KG1 (cell line): ENCODE measurements at regions not wholly inside any gene's neighbourhood (a gene's known extent, or its start where the extent isn't known, plus 50 kb on each side); places are given as distances from the start of the nearest gene placed in this dataset.
"Not testable (repeated sequence)": the region's sequence is repeated elsewhere in the genome, so short reads cannot be mapped to it uniquely, and the experiment has no call there.

ENCODE experiments used
- DNase-seq: peaks from one replicate; lab custom pipeline; 2025; lab: John Stamatoyannopoulos, UW

- not testable (repeated sequence) for DNase-seq
These were observed 68.1 kb downstream of the GOLGA6L6 start for GRCh38 chr15:20473465-20473864.

DNA sequence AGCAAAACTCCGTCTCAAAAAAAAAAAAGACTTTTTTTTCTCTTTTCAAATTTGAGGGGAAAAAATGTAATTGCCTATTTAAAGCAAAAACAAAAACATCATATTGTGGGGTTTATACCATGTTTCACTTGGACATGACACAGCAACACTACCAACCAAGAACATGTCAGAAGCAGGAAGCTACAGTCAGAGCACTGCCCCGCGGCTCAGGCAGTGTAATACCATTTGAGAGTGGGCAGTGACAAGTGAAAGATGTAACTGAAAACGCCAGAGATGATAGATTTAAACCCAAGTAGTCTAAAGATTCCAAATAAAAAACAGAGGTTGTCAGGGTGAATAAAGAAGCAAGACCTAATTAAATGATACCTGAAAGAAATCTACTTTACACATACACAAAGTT is 68.6 kb downstream of the GOLGA6L6 start:
- DNase-seq = not testable (repeated sequence)

- DNase-seq = not testable (repeated sequence)
These were observed 70.8 kb downstream of the GOLGA6L6 start for GRCh38 chr15:20470810-20471209.

GRCh38 chr15:20441138-20441537 is 100.5 kb downstream of the GOLGA6L6 start:
- not testable (repeated sequence) for DNase-seq

DNA sequence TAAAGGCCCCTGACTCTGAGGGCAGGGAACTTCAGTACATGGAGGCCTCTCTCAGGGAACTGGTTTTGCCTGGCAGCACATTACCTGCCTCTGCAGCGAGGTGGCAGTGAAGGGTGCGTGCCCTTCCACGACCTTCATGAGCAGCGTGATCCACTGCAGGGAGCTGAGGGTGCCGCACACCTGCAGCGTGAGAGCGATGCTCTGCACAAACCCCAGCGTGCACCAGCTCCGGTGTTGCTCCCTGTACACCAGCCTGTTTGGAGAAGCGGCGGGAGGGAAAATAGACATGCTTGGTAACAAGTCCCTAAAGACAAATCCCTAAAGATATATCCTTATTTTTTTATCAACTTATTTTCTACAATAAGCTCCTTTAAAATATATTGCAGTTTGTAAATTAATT is 101.2 kb downstream of the GOLGA6L6 start:
- not testable (repeated sequence) for DNase-seq

DNA sequence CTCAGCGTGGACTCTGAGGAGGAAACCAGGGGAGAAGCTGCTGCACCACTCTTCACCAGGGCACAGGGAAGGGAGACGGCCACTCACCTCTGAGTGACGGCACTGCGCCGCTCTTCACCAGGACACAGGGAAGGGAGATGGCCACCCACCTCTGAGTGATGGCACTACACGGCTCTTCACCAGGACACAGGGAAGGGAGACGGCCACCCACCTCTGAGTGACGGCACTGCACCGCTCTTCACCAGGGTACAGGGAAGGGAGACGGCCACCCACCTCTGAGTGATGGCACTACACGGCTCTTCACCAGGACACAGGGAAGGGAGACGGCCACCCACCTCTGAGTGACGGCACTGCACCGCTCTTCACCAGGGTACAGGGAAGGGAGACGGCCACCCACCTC is 102.5 kb downstream of the GOLGA6L6 start:
- not testable (repeated sequence) for DNase-seq

GRCh38 chr15:20438255-20438654 is 103.3 kb downstream of the GOLGA6L6 start:
- DNase-seq = not testable (repeated sequence)

- not testable (repeated sequence) for DNase-seq
These were observed 108.1 kb downstream of the GOLGA6L6 start for GRCh38 chr15:20433468-20433867.

GRCh38 chr15:20430495-20430894 is 111.1 kb downstream of the GOLGA6L6 start:
- not testable (repeated sequence) for DNase-seq

DNA sequence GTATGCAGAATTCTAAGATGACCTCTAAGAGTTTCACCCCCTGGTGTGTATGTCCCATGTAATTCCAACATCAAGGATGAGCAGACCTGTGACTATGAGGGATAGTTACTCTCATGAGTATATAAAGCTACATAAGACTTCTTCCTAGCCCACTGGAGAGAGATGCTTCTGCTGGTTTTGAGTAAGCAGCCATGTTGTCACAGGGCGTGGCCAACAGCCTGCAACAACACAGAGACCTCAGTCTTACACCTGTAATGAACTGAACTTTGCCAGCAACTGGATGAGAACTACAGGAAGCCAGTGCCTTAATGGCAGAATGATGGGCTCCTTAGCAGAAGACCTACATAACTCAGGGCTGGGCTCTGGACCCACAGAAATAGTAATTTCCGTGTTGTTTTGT is 120.9 kb downstream of the GOLGA6L6 start:
- DNase-seq = not testable (repeated sequence)

DNA sequence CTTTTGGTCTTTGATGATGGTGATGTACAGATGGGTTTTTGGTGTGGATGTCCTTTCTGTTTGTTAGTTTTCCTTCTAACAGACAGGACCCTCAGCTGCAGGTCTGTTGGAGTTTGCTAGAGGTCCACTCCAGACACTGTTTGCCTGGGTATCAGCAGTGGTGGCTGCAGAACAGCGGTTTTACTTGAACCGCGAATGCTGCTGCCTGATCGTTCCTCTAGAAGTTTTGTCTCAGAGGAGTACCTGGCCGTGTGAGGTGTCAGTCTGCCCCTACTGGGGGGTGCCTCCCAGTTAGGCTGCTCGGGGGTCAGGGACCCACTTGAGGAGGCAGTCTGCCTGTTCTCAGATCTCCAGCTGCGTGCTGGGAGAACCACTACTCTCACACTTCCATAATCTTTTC is 125.0 kb downstream of the GOLGA6L6 start:
- DNase-seq = not testable (repeated sequence)

- DNase-seq = not testable (repeated sequence)
These were observed 131.9 kb downstream of the GOLGA6L6 start for GRCh38 chr15:20409667-20410198.

DNA sequence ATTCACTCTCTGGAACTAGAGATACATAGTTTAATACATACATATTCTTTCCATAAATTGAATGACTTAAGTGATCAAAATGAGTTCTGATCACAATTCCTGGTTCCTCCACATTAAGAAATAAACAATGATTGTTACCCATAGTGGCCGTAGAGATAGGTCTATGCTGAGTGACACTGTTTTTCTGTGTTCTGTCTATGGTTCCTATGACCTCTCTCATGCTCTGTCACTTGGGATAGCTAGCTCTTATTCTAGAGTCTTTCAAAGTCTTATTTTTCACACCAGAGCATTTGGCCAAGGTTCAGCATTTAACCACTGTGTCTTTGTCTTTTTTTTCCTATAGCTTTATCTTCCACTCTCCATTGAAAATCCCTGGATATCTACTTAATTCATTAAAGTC is 132.4 kb downstream of the GOLGA6L6 start:
- no peak for DNase-seq

DNA sequence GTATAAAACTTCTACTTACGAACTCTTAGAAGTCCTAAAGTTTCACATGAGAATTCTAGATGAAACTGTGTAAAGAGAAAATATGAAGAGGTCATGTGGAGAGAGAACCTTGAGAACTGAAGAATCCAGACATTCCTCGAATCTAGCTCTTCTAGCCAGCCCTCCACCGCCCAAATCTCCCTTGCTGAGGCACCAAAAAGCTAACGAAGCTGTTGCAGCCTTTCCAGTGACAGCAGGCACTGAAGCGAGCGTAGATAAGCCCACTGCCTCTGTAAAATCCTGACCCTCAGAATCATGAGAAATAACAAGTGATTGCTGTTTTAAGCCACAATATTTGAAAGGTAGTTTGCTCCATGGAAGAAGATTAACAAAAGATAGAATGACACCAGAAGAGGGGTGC is 134.0 kb downstream of the GOLGA6L6 start:
- DNase-seq = no peak

- DNase-seq = not testable (repeated sequence)
These were observed 137.0 kb downstream of the GOLGA6L6 start for GRCh38 chr15:20404571-20404970.

GRCh38 chr15:20402586-20402985 is 139.0 kb downstream of the GOLGA6L6 start:
- DNase-seq = not testable (repeated sequence)

DNA sequence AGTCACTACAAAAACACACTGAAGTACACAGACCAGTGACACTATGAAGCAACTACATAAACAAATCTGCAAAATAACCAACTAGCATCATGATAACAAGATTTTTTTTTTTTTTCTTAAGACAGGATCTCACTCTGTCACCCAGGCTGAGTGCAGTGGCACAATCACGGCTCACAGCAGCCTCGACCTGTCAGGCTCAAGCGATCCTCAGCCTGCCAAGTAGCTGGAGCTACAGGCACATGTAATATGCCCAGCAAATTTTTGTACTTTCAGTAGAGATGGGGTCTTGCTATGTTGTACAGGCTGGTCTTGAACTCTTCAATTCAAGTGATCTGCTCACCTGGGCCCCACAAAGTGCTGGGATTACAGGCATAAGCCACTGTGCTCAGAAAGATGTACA is 140.5 kb downstream of the GOLGA6L6 start:
- DNase-seq = not testable (repeated sequence)

GRCh38 chr15:20398680-20399079 is 142.9 kb downstream of the GOLGA6L6 start:
- DNase-seq = not testable (repeated sequence)

DNA sequence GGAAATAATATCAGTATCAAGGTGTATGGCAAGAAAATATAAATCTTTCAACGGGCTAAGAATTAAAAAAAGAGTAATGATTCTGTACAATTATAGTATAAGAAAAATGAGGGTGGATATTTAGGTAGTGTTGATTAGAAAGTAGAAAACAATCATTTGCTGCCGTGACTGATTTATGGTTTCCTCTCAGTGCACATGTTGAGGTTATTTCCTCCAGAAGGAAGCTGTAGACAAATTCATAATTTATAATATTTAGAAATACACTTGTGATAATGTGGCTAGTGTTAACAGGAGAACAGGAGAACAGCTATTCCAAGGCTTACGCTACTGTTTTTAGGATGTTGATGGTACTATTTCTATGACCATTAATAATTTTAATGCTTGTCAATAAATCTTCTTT is 153.4 kb downstream of the GOLGA6L6 start:
- DNase-seq = not testable (repeated sequence)

- DNase-seq = no peak
These were observed 155.4 kb downstream of the GOLGA6L6 start for GRCh38 chr15:20386198-20386597.

GRCh38 chr15:20380199-20380598 is 161.4 kb downstream of the GOLGA6L6 start:
- DNase-seq = not testable (repeated sequence)

DNA sequence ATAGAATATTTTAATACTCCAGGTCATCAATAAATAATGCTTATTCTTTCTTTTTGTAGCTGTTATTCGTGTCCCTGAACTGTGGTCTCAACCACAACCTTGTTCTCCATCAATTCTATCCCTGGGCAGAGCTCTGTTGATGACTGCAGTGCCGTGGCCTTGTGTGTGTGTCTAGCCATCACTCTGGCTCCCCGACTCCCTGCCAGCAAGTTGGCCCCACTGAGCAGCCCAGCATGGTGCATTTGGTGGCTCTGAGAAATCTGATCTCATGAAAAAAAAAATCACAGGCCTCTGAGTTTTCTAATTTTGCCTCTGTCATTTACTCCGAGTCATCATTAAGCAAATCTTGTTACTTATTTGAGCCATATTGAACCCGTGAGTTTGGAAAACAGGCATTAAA is 164.7 kb downstream of the GOLGA6L6 start:
- no peak for DNase-seq

DNA sequence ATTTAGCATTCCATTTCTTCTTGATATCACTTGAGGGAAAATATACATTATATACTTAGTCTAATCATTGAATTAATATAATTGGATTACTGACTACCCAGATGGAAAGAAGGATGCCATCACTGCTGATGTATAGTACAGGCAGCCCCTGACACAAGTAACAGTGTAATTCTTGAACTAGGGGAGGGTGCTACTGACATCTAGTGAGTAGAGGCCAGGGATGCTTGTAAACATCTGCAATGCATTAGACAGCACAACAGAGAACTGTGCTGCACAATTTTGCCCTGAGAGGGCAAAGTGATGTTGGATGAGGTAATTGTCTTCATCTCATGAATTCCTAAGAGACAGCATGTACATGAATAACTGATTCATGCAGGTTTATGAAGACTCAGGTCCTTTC is 169.2 kb downstream of the GOLGA6L6 start:
- not testable (repeated sequence) for DNase-seq

DNA sequence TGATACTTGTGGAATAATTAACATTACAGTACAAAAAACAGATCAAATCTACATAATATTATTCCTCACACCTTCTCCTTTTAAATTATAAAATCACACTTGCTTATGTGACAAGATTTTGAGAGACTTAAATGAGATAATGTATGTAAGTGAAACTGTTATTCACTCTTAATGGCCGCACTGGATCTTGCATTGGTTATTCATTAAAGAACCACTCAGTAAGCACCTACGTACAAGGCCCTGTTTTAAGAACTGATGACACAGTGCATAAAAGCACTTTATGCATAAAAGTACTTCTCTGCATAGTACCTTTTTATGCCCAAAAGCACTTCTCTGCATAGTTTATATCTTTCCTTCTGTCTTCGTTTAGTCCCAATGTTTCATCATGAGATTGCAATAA is 172.1 kb downstream of the GOLGA6L6 start:
- DNase-seq = no peak
